ENCODE measurements at regions not wholly inside any gene's neighbourhood (a gene's known extent, or its start where the extent isn't known, plus 50 kb on each side); places are given as distances from the start of the nearest gene placed in this dataset.

DNA sequence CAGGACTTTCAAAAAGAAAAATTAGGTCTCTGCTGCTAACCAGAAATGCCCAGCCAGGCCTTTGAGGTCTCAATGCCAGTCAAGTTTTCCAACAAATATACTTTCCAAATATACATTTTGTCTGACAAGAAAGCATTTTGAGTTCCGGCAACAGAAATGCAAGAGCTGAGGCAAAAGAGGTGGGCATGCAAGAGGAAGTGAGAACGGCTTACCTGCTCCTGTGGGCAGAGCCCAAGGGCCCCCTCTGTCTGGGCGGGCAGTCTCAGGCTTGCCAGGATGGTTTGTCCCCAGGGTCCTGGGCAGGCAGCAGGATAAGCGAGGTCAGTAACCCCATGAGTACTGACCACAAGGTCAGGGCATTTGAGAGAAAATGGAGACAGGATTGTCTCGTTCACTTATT is 136.1 kb upstream of the TOPAZ1 start:
- POLR2A ChIA-PET = no interaction called here
- Histone ChIP-seq H3K36me3 (replicated peaks in 1 of 2; ENCODE audit: control insufficient read depth in 1 of 2, insufficient read depth in 2 of 2, low read length in 1 of 2) (peaks cover 3 to 5% of the 10 kb centered on the region in 2 experiments), H3K9me2 (no peaks in the 10 kb centered on the region), H3K4me1 (ENCODE audit: control insufficient read depth in 1 of 2, insufficient read depth in 2 of 2, low read depth in 1 of 2, low read length in 1 of 2) (peaks cover 4 to 5% of the 10 kb centered on the region in 2 experiments; a peak in 2 of 4 replicates), H3K79me2 (ENCODE audit: insufficient read depth) (no peaks in the 10 kb centered on the region), H3K27ac (ENCODE audit: low read depth in 2 of 2, low read length in 1 of 2) (no peak overlapping the region), H3K9ac (no peak overlapping the region), H3K9me3 (no peaks in the 10 kb centered on the region), H4K20me1 (ENCODE audit: insufficient read depth) (peaks cover 14% of the 10 kb centered on the region), H3F3A (replicated peaks; ENCODE audit: insufficient read depth) (no peaks in the 10 kb centered on the region), H2AFZ (ENCODE audit: low read depth) (no peak overlapping the region), H3K27me3 (ENCODE audit: insufficient read depth) (no peaks in the 10 kb centered on the region), H3K4me2 (no peak overlapping the region), H3K4me3 (ENCODE audit: low read depth in 2 of 2, low read length in 1 of 2) (no peak overlapping the region)
- DNase-seq = no peak
- WGBS (ENCODE audit: low lambda C conversion rate) = 95% methylated on average over 5 of the region's 5 CpGs
- TF ChIP-seq GABPA (IDR thresholded peaks at IDR 0.05; ENCODE audit: low read depth) (no peak), TCF12 (IDR thresholded peaks at IDR 0.05) (no peak), RCOR1 (IDR thresholded peaks at IDR 0.05; ENCODE audit: low read length) (no peak), RXRA (IDR thresholded peaks at IDR 0.05; ENCODE audit: borderline replicate concordance, low read depth) (no peak), NFIC (IDR thresholded peaks at IDR 0.05; ENCODE audit: borderline replicate concordance) (no peak), GATA2 (CRISPR knock-in tag; IDR thresholded peaks at IDR 0.05) (no peak), TAF1 (IDR thresholded peaks at IDR 0.05; ENCODE audit: borderline replicate concordance, low read depth, low read length) (no peak), CHD2 (IDR thresholded peaks at IDR 0.05; ENCODE audit: low read length, partially characterized antibody) (no peak), FOXM1 (IDR thresholded peaks at IDR 0.05; ENCODE audit: low read depth) (no peak), EZH2phosphoT487 (IDR thresholded peaks at IDR 0.05; ENCODE audit: borderline replicate concordance, low read depth) (no peak), RAD21 (IDR thresholded peaks at IDR 0.05; ENCODE audit: low read length) (no peak), NRF1 (IDR thresholded peaks at IDR 0.05; ENCODE audit: low read depth, low read length) (no peak), SMC3 (IDR thresholded peaks at IDR 0.05; ENCODE audit: low read depth, low read length) (no peak), SIN3A (IDR thresholded peaks at IDR 0.05; ENCODE audit: borderline replicate concordance, low read depth, low read length) (no peak)
- TF ChIP-seq, protein P1, sequence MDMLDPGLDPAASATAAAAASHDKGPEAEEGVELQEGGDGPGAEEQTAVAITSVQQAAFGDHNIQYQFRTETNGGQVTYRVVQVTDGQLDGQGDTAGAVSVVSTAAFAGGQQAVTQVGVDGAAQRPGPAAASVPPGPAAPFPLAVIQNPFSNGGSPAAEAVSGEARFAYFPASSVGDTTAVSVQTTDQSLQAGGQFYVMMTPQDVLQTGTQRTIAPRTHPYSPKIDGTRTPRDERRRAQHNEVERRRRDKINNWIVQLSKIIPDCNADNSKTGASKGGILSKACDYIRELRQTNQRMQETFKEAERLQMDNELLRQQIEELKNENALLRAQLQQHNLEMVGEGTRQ (IDR thresholded peaks at IDR 0.05; ENCODE audit: borderline replicate concordance, low read depth, low read length) = no peak
- TF ChIP-seq, protein P2, sequence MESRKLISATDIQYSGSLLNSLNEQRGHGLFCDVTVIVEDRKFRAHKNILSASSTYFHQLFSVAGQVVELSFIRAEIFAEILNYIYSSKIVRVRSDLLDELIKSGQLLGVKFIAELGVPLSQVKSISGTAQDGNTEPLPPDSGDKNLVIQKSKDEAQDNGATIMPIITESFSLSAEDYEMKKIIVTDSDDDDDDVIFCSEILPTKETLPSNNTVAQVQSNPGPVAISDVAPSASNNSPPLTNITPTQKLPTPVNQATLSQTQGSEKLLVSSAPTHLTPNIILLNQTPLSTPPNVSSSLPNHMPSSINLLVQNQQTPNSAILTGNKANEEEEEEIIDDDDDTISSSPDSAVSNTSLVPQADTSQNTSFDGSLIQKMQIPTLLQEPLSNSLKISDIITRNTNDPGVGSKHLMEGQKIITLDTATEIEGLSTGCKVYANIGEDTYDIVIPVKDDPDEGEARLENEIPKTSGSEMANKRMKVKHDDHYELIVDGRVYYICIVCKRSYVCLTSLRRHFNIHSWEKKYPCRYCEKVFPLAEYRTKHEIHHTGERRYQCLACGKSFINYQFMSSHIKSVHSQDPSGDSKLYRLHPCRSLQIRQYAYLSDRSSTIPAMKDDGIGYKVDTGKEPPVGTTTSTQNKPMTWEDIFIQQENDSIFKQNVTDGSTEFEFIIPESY (IDR thresholded peaks at IDR 0.05; ENCODE audit: borderline replicate concordance, low read depth) = no peak
- TF ChIP-seq, protein P3, sequence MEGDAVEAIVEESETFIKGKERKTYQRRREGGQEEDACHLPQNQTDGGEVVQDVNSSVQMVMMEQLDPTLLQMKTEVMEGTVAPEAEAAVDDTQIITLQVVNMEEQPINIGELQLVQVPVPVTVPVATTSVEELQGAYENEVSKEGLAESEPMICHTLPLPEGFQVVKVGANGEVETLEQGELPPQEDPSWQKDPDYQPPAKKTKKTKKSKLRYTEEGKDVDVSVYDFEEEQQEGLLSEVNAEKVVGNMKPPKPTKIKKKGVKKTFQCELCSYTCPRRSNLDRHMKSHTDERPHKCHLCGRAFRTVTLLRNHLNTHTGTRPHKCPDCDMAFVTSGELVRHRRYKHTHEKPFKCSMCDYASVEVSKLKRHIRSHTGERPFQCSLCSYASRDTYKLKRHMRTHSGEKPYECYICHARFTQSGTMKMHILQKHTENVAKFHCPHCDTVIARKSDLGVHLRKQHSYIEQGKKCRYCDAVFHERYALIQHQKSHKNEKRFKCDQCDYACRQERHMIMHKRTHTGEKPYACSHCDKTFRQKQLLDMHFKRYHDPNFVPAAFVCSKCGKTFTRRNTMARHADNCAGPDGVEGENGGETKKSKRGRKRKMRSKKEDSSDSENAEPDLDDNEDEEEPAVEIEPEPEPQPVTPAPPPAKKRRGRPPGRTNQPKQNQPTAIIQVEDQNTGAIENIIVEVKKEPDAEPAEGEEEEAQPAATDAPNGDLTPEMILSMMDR (IDR thresholded peaks at IDR 0.05) = no peak
- CTCF ChIA-PET = no interaction called here
